IMR-90 (cell line): ENCODE measurements at regions not wholly inside any gene's neighbourhood (a gene's known extent, or its start where the extent isn't known, plus 50 kb on each side); places are given as distances from the start of the nearest gene placed in this dataset.

Experiments used
- ATAC-seq: fragments of 200-7000 bp; cut with Tn5 transposase; 2 replicates; pipeline ENCODE4 v1.9.1; 2020; ENCODE audit warnings: low read depth, mild to moderate bottlenecking, moderate library complexity
- BruUV-seq: library from RNA; stranded (reverse); fragments of 400-500 nt; replicated peaks from 2 replicates; lab custom pipeline; 2021; lab: Mats Ljungman, UMichigan
- CTCF ChIA-PET: fragments of 300-600 bp; formaldehyde crosslinking; extraction: SDS; loops from one replicate; lab custom pipeline; 2021; ENCODE audit warnings: antibody characterized with exemption; lab: Yijun Ruan, JAX
- POLR2A ChIA-PET: fragments of 300-600 bp; sonication (Branson Sonifier 250); formaldehyde crosslinking; loops from one replicate; lab custom pipeline; 2022; ENCODE audit warnings: antibody characterized with exemption; ENCODE audit not compliant: unreplicated experiment; lab: Charles Lee
- DNase-seq: peaks from one replicate; pipeline ENCODE4 v3.0.0; 2013
- H2AFZ ChIP-seq: replicated peaks from 2 replicates; pipeline ENCODE3; 2013; ENCODE audit warnings: low read length, mild to moderate bottlenecking; ENCODE audit not compliant: poor library complexity
- H2AK5ac ChIP-seq: 2 replicates; pipeline ENCODE4 v1.6.1; 2013; ENCODE audit warnings: low read depth, low read length, inconsistent platforms
- H2AK9ac ChIP-seq: replicated peaks from 2 replicates; pipeline ENCODE3; 2013; ENCODE audit warnings: mild to moderate bottlenecking, low read depth, low read length, moderate library complexity; ENCODE audit not compliant: poor library complexity
- H2BK120ac ChIP-seq: 2 replicates; pipeline ENCODE4 v1.6.1; 2013; ENCODE audit warnings: low read depth, low read length, inconsistent platforms
- H2BK15ac ChIP-seq: 3 replicates; pipeline ENCODE4 v1.6.1; 2013; ENCODE audit warnings: low read depth, low read length, inconsistent platforms
- H2BK20ac ChIP-seq: 2 replicates; pipeline ENCODE4 v1.6.1; 2013; ENCODE audit warnings: low read depth, mild to moderate bottlenecking, inconsistent platforms, low read length, moderate library complexity
- H2BK5ac ChIP-seq: 2 replicates; pipeline ENCODE4 v1.6.1; 2013; ENCODE audit warnings: mild to moderate bottlenecking, low read depth, low read length, inconsistent platforms; ENCODE audit not compliant: poor library complexity, severe bottlenecking
- H3K14ac ChIP-seq: replicated peaks from 2 replicates; pipeline ENCODE4 v1.6.1; 2013; ENCODE audit warnings: low read depth, low read length, inconsistent platforms
- H3K18ac ChIP-seq: 2 replicates; pipeline ENCODE4 v1.6.1; 2013; ENCODE audit warnings: low read depth, low read length, control low read depth
- H3K23ac ChIP-seq: 2 replicates; pipeline ENCODE4 v1.6.1; 2013; ENCODE audit warnings: low read depth, low read length, inconsistent platforms
- H3K27ac ChIP-seq: 2 replicates; pipeline ENCODE4 v1.5.1; 2013; ENCODE audit warnings: mild to moderate bottlenecking, control low read depth, low read length; ENCODE audit not compliant: insufficient read depth
- H3K27me3 ChIP-seq: 2 replicates; pipeline ENCODE4 v1.6.1; 2013; ENCODE audit warnings: low read length; ENCODE audit not compliant: control insufficient read depth, insufficient read depth
- H3K36me3 ChIP-seq: 2 replicates; pipeline ENCODE4 v1.6.1; 2013; ENCODE audit warnings: low read length, mixed read lengths; ENCODE audit not compliant: control insufficient read depth, insufficient read depth
- H3K4ac ChIP-seq: 2 replicates; pipeline ENCODE4 v1.6.1; 2013; ENCODE audit warnings: low read depth, low read length, inconsistent platforms
- H3K4me1 ChIP-seq: 2 replicates; pipeline ENCODE4 v1.6.1; 2013; ENCODE audit warnings: low read length, mixed read lengths; ENCODE audit not compliant: control insufficient read depth, insufficient read depth
- H3K4me2 ChIP-seq: 2 replicates; pipeline ENCODE4 v1.6.1; 2013; ENCODE audit warnings: low read depth, mild to moderate bottlenecking, control low read depth, low read length, moderate library complexity
- H3K4me3 ChIP-seq: 2 replicates; pipeline ENCODE4 v1.5.1; 2013; ENCODE audit warnings: low read depth, mild to moderate bottlenecking, control low read depth, low read length, moderate library complexity; ENCODE audit not compliant: insufficient read depth
- H3K56ac ChIP-seq: 2 replicates; pipeline ENCODE4 v1.6.1; 2013; ENCODE audit warnings: low read length, inconsistent platforms; ENCODE audit not compliant: insufficient read depth; ENCODE audit errors: extremely low read depth
- H3K79me1 ChIP-seq, 2 experiments: 2 replicates each; pipeline ENCODE4 v1.6.1; 2013; ENCODE audit warnings: low read length in 2 of 2, inconsistent platforms in 1 of 2, low read depth in 1 of 2
- H3K9ac ChIP-seq: 2 replicates; pipeline ENCODE4 v1.6.1; 2013; ENCODE audit warnings: low read depth, low read length, control low read depth
- H3K9me1 ChIP-seq: 2 replicates; pipeline ENCODE4 v1.6.1; 2013; ENCODE audit warnings: low read length, inconsistent platforms; ENCODE audit not compliant: insufficient read depth
- H3K9me3 ChIP-seq: 2 replicates; pipeline ENCODE4 v1.6.1; 2013; ENCODE audit warnings: low read length; ENCODE audit not compliant: control insufficient read depth, insufficient read depth
- H4K20me1 ChIP-seq: 2 replicates; pipeline ENCODE4 v1.6.1; 2013; ENCODE audit warnings: low read length, inconsistent platforms; ENCODE audit not compliant: insufficient read depth
- H4K5ac ChIP-seq: 2 replicates; pipeline ENCODE4 v1.6.1; 2013; ENCODE audit warnings: mild to moderate bottlenecking, low read depth, low read length, control low read depth
- H4K8ac ChIP-seq, 2 experiments: 2 replicates each; pipeline ENCODE4 v1.6.1; 2013; ENCODE audit warnings: low read depth in 2 of 2, low read length in 2 of 2, control low read depth in 1 of 2, inconsistent platforms in 1 of 2
- H4K91ac ChIP-seq: 2 replicates; pipeline ENCODE4 v1.6.1; 2013; ENCODE audit warnings: low read depth, low read length, inconsistent platforms; ENCODE audit not compliant: insufficient read depth
- BHLHE40 ChIP-seq: fragments of 150-350 bp; IDR thresholded peaks from 2 replicates; pipeline ENCODE4 v1.6.1; 2016; ENCODE audit warnings: mild to moderate bottlenecking, low read depth, low read length
- CEBPB ChIP-seq: IDR thresholded peaks from 2 replicates; pipeline ENCODE4 v1.6.1; 2012; ENCODE audit warnings: low read depth, low read length, improper control_type of control experiment
- CHD1 ChIP-seq: IDR thresholded peaks from 2 replicates; pipeline ENCODE4 v1.6.1; 2012; ENCODE audit warnings: low read depth, low read length, improper control_type of control experiment
- CTCF ChIP-seq: conservative IDR thresholded peaks from 2 replicates; pipeline ENCODE4 v1.5.1; 2012; ENCODE audit warnings: mild to moderate bottlenecking, low read depth, low read length, improper control_type of control experiment
- FOS ChIP-seq: fragments of 150-350 bp; IDR thresholded peaks from 2 replicates; pipeline ENCODE4 v1.6.1; 2016; ENCODE audit warnings: low read depth, low read length
- MAFK ChIP-seq: IDR thresholded peaks from 2 replicates; pipeline ENCODE4 v1.6.1; 2012; ENCODE audit warnings: low read depth, low read length, improper control_type of control experiment
- MAZ ChIP-seq: IDR thresholded peaks from 2 replicates; pipeline ENCODE4 v1.6.1; 2012; ENCODE audit warnings: low read depth, mild to moderate bottlenecking, low read length, improper control_type of control experiment, moderate library complexity, borderline replicate concordance
- MXI1 ChIP-seq: IDR thresholded peaks from 2 replicates; pipeline ENCODE4 v1.6.1; 2012; ENCODE audit warnings: low read depth, mild to moderate bottlenecking, low read length, moderate library complexity, borderline replicate concordance
- NFE2L2 ChIP-seq: fragments of 150-350 bp; IDR thresholded peaks from 2 replicates; pipeline ENCODE4 v1.6.1; 2016; ENCODE audit warnings: low read depth, mild to moderate bottlenecking, low read length
- POLR2A ChIP-seq: IDR thresholded peaks from 2 replicates; pipeline ENCODE4 v1.6.1; 2012; ENCODE audit warnings: mild to moderate bottlenecking, low read depth, low read length
- RAD21 ChIP-seq: IDR thresholded peaks from 2 replicates; pipeline ENCODE4 v1.6.1; 2012; ENCODE audit warnings: low read length, improper control_type of control experiment
- RFX5 ChIP-seq: IDR thresholded peaks from 2 replicates; pipeline ENCODE4 v1.8.0; 2012; ENCODE audit warnings: low read depth, mild to moderate bottlenecking, low read length, moderate library complexity
- SMC3 ChIP-seq: fragments of 150-350 bp; IDR thresholded peaks from 2 replicates; pipeline ENCODE4 v1.6.1; 2016; ENCODE audit warnings: low read depth, mild to moderate bottlenecking, antibody characterized with exemption, low read length, moderate library complexity
- USF2 ChIP-seq: fragments of 150-350 bp; IDR thresholded peaks from 2 replicates; pipeline ENCODE4 v1.6.1; 2017; ENCODE audit warnings: mild to moderate bottlenecking, antibody characterized with exemption, low read length, low read depth
- WGBS, 2 experiments: methylation state at CpG; one replicate each; pipeline versions ENCODE4 v1.1.5 to v1.1.7; 2013; ENCODE audit warnings: missing lambda C conversion rate in 2 of 2; ENCODE audit not compliant: insufficient read length in 1 of 2; ENCODE audit errors: extremely low coverage in 2 of 2; 5-methylcytosine and 5-hydroxymethylcytosine counted together
- dilution Hi-C: fragments of 300-500 bp; cut with HindIII; formaldehyde crosslinking; loops from one replicate; pipeline ENCODE4 v1.14.3; 2018; ENCODE audit warnings: low sequenced_read_pairs; ENCODE audit not compliant: unreplicated experiment
- in situ Hi-C: fragments of 300-500 bp; cut with MboI; formaldehyde crosslinking; loops from 3 replicates; pipeline ENCODE4 v1.14.3; 2019; ENCODE audit warnings: low sequenced_read_pairs, inconsistent platforms, mixed read lengths
- intact Hi-C: fragments of 100-400 bp; cut with micrococcal nuclease; formaldehyde crosslinking; loops from 2 replicates; pipeline ENCODE4 v1.10.0; 2022

GRCh38 chr2:41955316-41956043, 92.3 kb upstream of the PKDCC start (continued):
- TF ChIP-seq NFE2L2 (no peak), MAZ (no peak)

GRCh38 chr2:41957431-41957830, 90.4 kb upstream of the PKDCC start:
- Histone ChIP-seq H2AK5ac (no peak overlapping the region), H3K79me1 (no peaks in the 10 kb centered on the region), H4K5ac (no peak overlapping the region), H3K4me3 (no peak overlapping the region), H3K14ac (no peak overlapping the region), H3K9me1 (no peaks in the 10 kb centered on the region), H2AK9ac (no peak overlapping the region), H3K27me3 (peaks cover 49% of the 10 kb centered on the region), H2AFZ (no peak overlapping the region), H3K9ac (no peak overlapping the region), H3K4me2 (no peak overlapping the region), H3K4me1 (no peaks in the 10 kb centered on the region; the same call in 1 of the 2 replicates), H3K18ac (no peak overlapping the region), H4K91ac (no peak overlapping the region), H2BK15ac (no peak overlapping the region), H2BK20ac (no peak overlapping the region), H3K27ac (no peak overlapping the region), H2BK120ac (no peak overlapping the region), H3K9me3 (no peaks in the 10 kb centered on the region), H3K4ac (no peak overlapping the region), H2BK5ac (no peak overlapping the region), H3K23ac (no peak overlapping the region), H4K8ac (no peak overlapping the region), H4K20me1 (no peaks in the 10 kb centered on the region), H3K56ac (no peak overlapping the region), H3K36me3 (no peaks in the 10 kb centered on the region)
- DNase-seq (no peak), ATAC-seq (no peak)
- dilution Hi-C loops (no loop called here), in situ Hi-C loops (no loop called here), intact Hi-C loops (no loop called here)
- POLR2A ChIA-PET, result no interaction called here
- BruUV-seq, result no TSS peak
- 78% methylated on average over 1 of the region's 3 CpGs; no CpG with 5 or more reads in 1 of the 2 experiments for WGBS, 2 experiments
- CTCF ChIA-PET, result no interaction called here
- TF ChIP-seq CTCF (no peak), CEBPB (no peak), USF2 (no peak), MXI1 (no peak), POLR2A (no peak), RAD21 (no peak), FOS (no peak), SMC3 (no peak), MAFK (no peak), RFX5 (no peak), CHD1 (no peak), BHLHE40 (no peak), NFE2L2 (no peak), MAZ (no peak)
